Spleen (tissue), 11 donors: ENCODE measurements at regions not wholly inside any gene's neighbourhood (a gene's known extent, or its start where the extent isn't known, plus 50 kb on each side); places are given as distances from the start of the nearest gene placed in this dataset.
A peak's percentile ranks its signal among the peaks of the same experiment; 100 is the strongest.

Experiments used
- DNase-seq: peaks from one replicate; pipeline ENCODE4 v3.0.0-alpha.2; 2020
- H3K27ac ChIP-seq, 8 donors: fragments of 200-600 bp; sonication (generic) in 7 of 8; 1 replicate in 4 of 8; 2 replicates in 4 of 8; pipeline versions ENCODE4 v1.5.0 to v1.8.0; 2016 to 2021; ENCODE audit warnings: inconsistent platforms in 4 of 8, mild to moderate bottlenecking in 4 of 8, moderate library complexity in 1 of 8
- H3K27me3 ChIP-seq, 7 donors: fragments of 200-600 bp; sonication (generic) in 6 of 7; replicated peaks in 1 of 7; 1 replicate in 4 of 7; 2 replicates in 3 of 7; pipeline versions ENCODE4 v1.5.0 to v1.8.0; 2016 to 2021; ENCODE audit warnings: inconsistent platforms in 3 of 7, mild to moderate bottlenecking in 1 of 7
- H3K36me3 ChIP-seq, 6 donors: fragments of 200-600 bp; sonication (generic) in 5 of 6; 1 replicate in 4 of 6; 2 replicates in 2 of 6; pipeline versions ENCODE4 v1.5.0 to v1.8.0; 2016 to 2021; ENCODE audit warnings: inconsistent platforms in 2 of 6
- H3K4me1 ChIP-seq, 6 donors: fragments of 200-600 bp; sonication (generic) in 5 of 6; 1 replicate in 3 of 6; 2 replicates in 3 of 6; pipeline versions ENCODE4 v1.5.0 to v1.8.0; 2016 to 2021; ENCODE audit warnings: inconsistent platforms in 3 of 6
- H3K4me3 ChIP-seq, 8 donors: fragments of 200-600 bp; sonication (generic) in 7 of 8; 1 replicate in 4 of 8; 2 replicates in 4 of 8; pipeline versions ENCODE4 v1.5.0 to v1.8.0; 2016 to 2021; ENCODE audit warnings: inconsistent platforms in 4 of 8, mild to moderate bottlenecking in 4 of 8, moderate library complexity in 2 of 8
- H3K9me3 ChIP-seq, 8 donors: fragments of 200-600 bp; sonication (generic) in 7 of 8; 1 replicate in 4 of 8; 2 replicates in 4 of 8; pipeline versions ENCODE4 v1.5.0 to v1.8.0; 2016 to 2021; ENCODE audit warnings: inconsistent platforms in 4 of 8
- POLR2A ChIP-seq, 3 donors: fragments of 450-650 bp; IDR thresholded peaks; one replicate each; pipeline ENCODE4 v1.5.1; 2017; ENCODE audit warnings: antibody characterized with exemption in 3 of 3, mild to moderate bottlenecking in 1 of 3
- POLR2AphosphoS5 ChIP-seq, 3 donors: sonication (generic); formaldehyde crosslinking; IDR thresholded peaks; one replicate each; pipeline ENCODE4 v1.5.1; 2017; ENCODE audit warnings: antibody characterized with exemption in 3 of 3
- WGBS, 5 donors: extraction: QIAGEN DNeasy Blood & Tissue Kit in 3 of 5; methylation state at CpG; one replicate each; pipeline versions ENCODE4 v1.1.5 to v1.1.7; 2013 to 2018; 5-methylcytosine and 5-hydroxymethylcytosine counted together
- intact Hi-C: fragments of 100-400 bp; cut with DNase I; formaldehyde crosslinking; loops from one replicate; pipeline ENCODE4 v1.15.0; 2023; ENCODE audit warnings: low total_unique reads
- TF ChIP-seq, protein P1 (sequence below), 11 experiments: fragments of 200-600 bp in 7 of 11; fragments of 450-650 bp in 4 of 11; sonication (generic) in 4 of 11; IDR thresholded peaks in 8 of 11; conservative IDR thresholded peaks in 3 of 11; 1 replicate in 7 of 11; 2 replicates in 4 of 11; pipeline versions ENCODE4 v1.4.0 to v1.8.0; 2016 to 2021; ENCODE audit warnings: antibody characterized with exemption in 11 of 11, inconsistent platforms in 4 of 11, mild to moderate bottlenecking in 1 of 11
- donor health status: healthy with polysubstance abuse.
- donor health status: DM: no; HTN: no; CAD: no; lungs with moderate emphysema.
- donor health status: DM: no; HTN: no; CAD: no.
- donor health status: Bipolar disorder and iron deficiency.
- donor health status: healthy.
- donor health status: DM: no; HTN: no; CAD: no.
- donor health status: DM: yes; HTN: yes; CAD: no.

DNA sequence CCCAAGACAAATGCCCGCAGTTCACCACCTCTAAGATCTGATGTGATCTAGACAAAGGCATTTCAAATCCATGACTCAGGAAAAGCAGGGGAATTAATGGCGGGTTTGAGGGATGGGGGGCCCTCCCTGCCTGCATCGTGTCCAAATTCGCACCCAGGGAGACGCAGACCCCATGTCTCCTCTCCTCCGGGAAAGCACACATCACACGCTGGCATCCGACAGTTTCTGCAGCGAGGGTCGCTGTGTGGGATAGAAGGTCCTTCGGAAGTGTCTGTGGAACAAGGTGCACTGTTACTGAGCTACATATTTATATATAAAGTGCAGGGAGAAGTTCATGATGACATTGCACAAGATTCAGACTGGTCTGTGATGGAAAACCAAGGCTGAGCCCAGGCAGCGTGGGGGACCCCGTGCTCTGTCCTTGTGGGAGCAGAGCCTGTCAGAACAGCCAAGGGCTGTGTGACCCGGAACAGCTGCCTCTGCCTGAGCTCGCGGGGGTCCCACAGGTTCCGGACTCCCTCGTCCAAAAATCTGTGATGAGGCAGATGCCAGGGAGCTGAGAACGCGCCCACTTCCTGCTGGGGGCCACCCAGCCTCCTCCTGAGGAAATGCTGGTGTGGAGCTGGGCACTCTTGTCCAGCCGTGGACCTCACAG lies 82.3 kb upstream of the CTDP1 start:
- 72 to 79% (median 78%) methylated on average over 19 to 21 of the region's 21 CpGs for WGBS, 5 donors
- Histone ChIP-seq H3K27me3 (peaks cover 0 to 39% (median 0%) of the 10 kb centered on the region in 7 donors), H3K4me1 (no peaks in the 10 kb centered on the region), H3K27ac (no peak overlapping the region), H3K36me3 (no peaks in the 10 kb centered on the region), H3K4me3 (no peak overlapping the region), H3K9me3 (peaks cover 0 to 11% (median 0%) of the 10 kb centered on the region in 8 donors)
- peak; percentile 46 for DNase-seq
- TF ChIP-seq, protein P1, sequence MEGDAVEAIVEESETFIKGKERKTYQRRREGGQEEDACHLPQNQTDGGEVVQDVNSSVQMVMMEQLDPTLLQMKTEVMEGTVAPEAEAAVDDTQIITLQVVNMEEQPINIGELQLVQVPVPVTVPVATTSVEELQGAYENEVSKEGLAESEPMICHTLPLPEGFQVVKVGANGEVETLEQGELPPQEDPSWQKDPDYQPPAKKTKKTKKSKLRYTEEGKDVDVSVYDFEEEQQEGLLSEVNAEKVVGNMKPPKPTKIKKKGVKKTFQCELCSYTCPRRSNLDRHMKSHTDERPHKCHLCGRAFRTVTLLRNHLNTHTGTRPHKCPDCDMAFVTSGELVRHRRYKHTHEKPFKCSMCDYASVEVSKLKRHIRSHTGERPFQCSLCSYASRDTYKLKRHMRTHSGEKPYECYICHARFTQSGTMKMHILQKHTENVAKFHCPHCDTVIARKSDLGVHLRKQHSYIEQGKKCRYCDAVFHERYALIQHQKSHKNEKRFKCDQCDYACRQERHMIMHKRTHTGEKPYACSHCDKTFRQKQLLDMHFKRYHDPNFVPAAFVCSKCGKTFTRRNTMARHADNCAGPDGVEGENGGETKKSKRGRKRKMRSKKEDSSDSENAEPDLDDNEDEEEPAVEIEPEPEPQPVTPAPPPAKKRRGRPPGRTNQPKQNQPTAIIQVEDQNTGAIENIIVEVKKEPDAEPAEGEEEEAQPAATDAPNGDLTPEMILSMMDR (IDR thresholded peaks at IDR 0.05 in 8 of 11, conservative IDR thresholded peaks at IDR 0.05 in 3 of 11): no peak
- TF ChIP-seq POLR2AphosphoS5 (IDR thresholded peaks at IDR 0.05): no peak
- intact Hi-C loops: no loop called here

DNA sequence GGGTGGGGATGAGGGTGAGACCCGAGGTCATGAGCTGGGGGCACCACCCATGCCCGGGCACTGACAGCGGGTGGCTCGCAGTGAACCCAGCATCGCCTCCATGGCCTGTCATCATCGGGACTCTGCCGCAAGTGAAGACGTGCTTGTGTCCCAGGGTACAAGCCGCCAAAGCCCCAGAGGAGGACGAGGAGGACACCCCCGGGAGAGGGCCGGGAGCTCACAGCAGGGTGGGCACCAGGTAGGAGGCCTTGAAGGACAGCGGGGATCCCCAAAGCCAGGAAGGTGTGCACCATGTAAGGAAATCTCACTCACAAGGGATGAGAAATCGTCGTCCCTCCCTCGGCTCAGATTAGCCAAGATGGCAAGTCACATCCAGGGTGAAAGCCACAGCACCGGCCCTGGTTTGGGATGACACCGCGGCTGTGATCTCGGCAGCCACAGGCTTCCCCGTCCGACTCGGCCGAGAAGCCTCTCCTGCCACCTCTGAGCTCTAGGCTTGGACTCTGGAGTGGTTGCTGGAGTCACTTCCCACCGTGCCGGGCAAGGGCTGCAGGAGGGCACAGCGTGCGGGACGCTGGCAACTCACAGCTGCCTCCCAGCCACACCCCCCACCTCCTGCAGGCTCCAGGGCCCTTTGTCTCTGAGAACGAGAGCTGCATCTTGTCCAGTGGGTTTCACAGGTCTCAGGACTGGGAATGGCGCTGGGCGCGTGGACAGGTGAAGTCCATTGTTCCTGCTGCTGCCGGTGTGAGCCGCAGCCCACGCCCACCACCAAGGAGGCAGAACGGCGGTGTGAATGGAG lies 81.6 kb upstream of the CTDP1 start:
- H3K27ac ChIP-seq: no peak overlapping the region
- H3K27me3 ChIP-seq: peaks cover 0 to 44% (median 0%) of the 10 kb centered on the region in 7 donors
- peak; percentile 64 for DNase-seq
- H3K4me1 ChIP-seq: no peaks in the 10 kb centered on the region
- 81 to 88% (median 86%) methylated on average over 28 to 38 of the region's 38 CpGs for WGBS, 5 donors
- intact Hi-C loops: no loop called here
- H3K4me3 ChIP-seq: no peak overlapping the region
- TF ChIP-seq, protein P1 (IDR thresholded peaks at IDR 0.05 in 8 of 11, conservative IDR thresholded peaks at IDR 0.05 in 3 of 11): no peak
- TF ChIP-seq POLR2A (IDR thresholded peaks at IDR 0.05) (no peak), POLR2AphosphoS5 (IDR thresholded peaks at IDR 0.05) (no peak)
- H3K9me3 ChIP-seq: peaks cover 0 to 6% (median 0%) of the 10 kb centered on the region in 8 donors
- no peaks in the 10 kb centered on the region for H3K36me3 ChIP-seq

DNA sequence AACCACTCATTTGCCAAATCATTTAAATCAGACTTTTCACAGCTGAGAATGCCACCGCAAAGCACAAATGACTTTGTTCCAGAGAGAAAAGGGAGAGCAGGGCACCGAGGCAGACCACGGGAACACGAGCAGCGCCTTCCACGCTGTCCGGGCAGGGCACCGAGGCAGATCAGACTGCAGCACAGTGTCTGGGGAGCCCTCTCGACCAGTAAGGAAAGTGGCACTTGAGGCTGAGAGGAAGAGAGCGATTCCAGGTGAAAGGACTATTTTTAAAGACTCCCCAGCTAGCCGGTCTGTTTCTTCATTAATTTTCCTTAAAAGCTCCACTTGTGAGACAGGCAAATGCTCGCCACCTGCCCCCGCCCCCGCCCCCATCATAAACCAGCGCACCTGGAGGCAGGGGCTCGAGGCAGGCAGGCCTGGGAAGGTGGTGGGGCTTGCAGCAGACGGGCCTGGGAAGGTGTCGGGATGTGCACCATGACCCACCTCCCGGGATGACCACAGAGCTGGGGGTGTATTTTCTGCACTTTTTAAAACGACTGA lies 80.9 kb upstream of the CTDP1 start:
- H3K9me3 ChIP-seq: no peaks in the 10 kb centered on the region
- no peaks in the 10 kb centered on the region for H3K4me1 ChIP-seq
- intact Hi-C loops: no loop called here
- H3K4me3 ChIP-seq: no peak overlapping the region
- H3K36me3 ChIP-seq: no peaks in the 10 kb centered on the region
- no peak overlapping the region for H3K27ac ChIP-seq
- TF ChIP-seq, protein P1 (IDR thresholded peaks at IDR 0.05 in 8 of 11, conservative IDR thresholded peaks at IDR 0.05 in 3 of 11): no peak
- TF ChIP-seq POLR2A (IDR thresholded peaks at IDR 0.05): no peak
- TF ChIP-seq POLR2AphosphoS5 (IDR thresholded peaks at IDR 0.05): no peak
- peak; percentile 44 for DNase-seq
- 68 to 79% (median 71%) methylated on average over 19 to 20 of the region's 20 CpGs for WGBS, 5 donors
- peaks cover 0 to 51% (median 0%) of the 10 kb centered on the region in 7 donors for H3K27me3 ChIP-seq

DNA sequence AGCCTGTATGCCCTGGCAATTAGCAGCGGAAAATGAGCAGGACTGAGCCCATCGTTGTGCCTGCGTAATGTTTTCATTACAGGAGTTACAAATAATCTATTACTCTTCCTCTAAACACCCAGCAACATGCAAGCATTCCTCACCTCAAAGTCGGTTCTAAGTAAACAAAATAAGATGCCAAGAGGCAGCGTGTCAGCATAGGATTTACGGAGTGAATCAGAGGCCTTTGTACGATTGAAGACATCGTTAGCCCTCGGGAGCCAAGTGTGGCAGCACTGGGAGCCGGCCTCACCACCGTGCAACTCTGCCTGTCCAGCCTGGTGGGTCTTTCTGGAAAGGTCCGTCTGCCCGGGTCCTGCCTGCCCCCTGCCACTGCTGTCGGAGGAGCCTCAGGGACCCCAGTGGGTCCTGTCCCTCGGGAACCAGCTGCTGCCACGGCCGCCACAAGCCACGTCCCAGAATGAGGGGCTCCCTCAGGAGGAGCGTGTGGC lies 80.1 kb upstream of the CTDP1 start:
- Histone ChIP-seq H3K4me1 (no peaks in the 10 kb centered on the region), H3K27ac (no peak overlapping the region), H3K27me3 (peaks cover 0 to 59% (median 0%) of the 10 kb centered on the region in 7 donors), H3K36me3 (no peaks in the 10 kb centered on the region), H3K4me3 (no peak overlapping the region), H3K9me3 (no peaks in the 10 kb centered on the region)
- DNase-seq: peak; percentile 68
- intact Hi-C loops: no loop called here
- WGBS, 5 donors: 82 to 88% (median 84%) methylated on average over 12 to 19 of the region's 19 CpGs
- TF ChIP-seq POLR2AphosphoS5 (IDR thresholded peaks at IDR 0.05): no peak
- TF ChIP-seq POLR2A (IDR thresholded peaks at IDR 0.05): no peak
- TF ChIP-seq, protein P1 (IDR thresholded peaks at IDR 0.05 in 8 of 11, conservative IDR thresholded peaks at IDR 0.05 in 3 of 11): no peak
